ENCODE measurements at regions not wholly inside any gene's neighbourhood (a gene's known extent, or its start where the extent isn't known, plus 50 kb on each side); places are given as distances from the start of the nearest gene placed in this dataset.

- H4K5ac ChIP-seq (ENCODE audit: insufficient read length, low read depth, low read length), result no peak overlapping the region
- no peak overlapping the region for H3K9ac ChIP-seq (ENCODE audit: extremely low read depth, insufficient read length, low read length)
- H3K36me3 Mint-ChIP-seq (ENCODE audit: insufficient read depth in 1 of 3, low read depth in 3 of 3), result peaks cover 3 to 6% (median 6%) of the 10 kb centered on the region in 3 experiments; a peak in 3 of 7 replicates
- no peak overlapping the region for H2BK15ac ChIP-seq (ENCODE audit: low read depth, low read length)
- no peak overlapping the region for H3K27ac ChIP-seq (ENCODE audit: insufficient read length, low read depth, low read length)
- H2BK20ac ChIP-seq (ENCODE audit: low read depth, low read length, poor library complexity, severe bottlenecking), result no peak overlapping the region
- H3K27ac Mint-ChIP-seq, result no peak overlapping the region
- no peak overlapping the region for H2AFZ ChIP-seq (ENCODE audit: low read length)
- H3K27me3 ChIP-seq (ENCODE audit: insufficient read depth, low read length), result no peaks in the 10 kb centered on the region
- no peak for TF ChIP-seq CTCF (conservative IDR thresholded peaks at IDR 0.05)
- peaks cover 10% of the 10 kb centered on the region for H3K9me3 ChIP-seq (ENCODE audit: control insufficient read depth, low read depth, low read length)
- H2BK12ac ChIP-seq (ENCODE audit: insufficient read length, low read depth, low read length), result no peak overlapping the region
- no peak overlapping the region for H2BK5ac ChIP-seq (ENCODE audit: insufficient read length, low read length)
- H4K20me1 ChIP-seq (ENCODE audit: control insufficient read depth, insufficient read depth, insufficient read length), result no peaks in the 10 kb centered on the region
- peaks cover 13 to 14% of the 10 kb centered on the region in 2 experiments for H3K9me3 Mint-ChIP-seq
- WGBS (ENCODE audit: extremely low coverage, insufficient read length, low lambda C conversion rate), result no CpG with 5 or more reads among the region's 4 CpGs
- peaks cover 63% of the 10 kb centered on the region for H3K27me3 Mint-ChIP-seq (ENCODE audit: low read depth)
- no peak overlapping the region for H3K23ac ChIP-seq (ENCODE audit: insufficient read length, low read depth, low read length)
- no peak overlapping the region for H3K4me2 ChIP-seq (ENCODE audit: insufficient read depth, insufficient read length, low read length)
- H3K79me1 ChIP-seq (ENCODE audit: insufficient read depth, low read depth, low read length, poor library complexity, severe bottlenecking), result no peaks in the 10 kb centered on the region
- H2AK5ac ChIP-seq (ENCODE audit: insufficient read length, low read length), result no peak overlapping the region
- H3K14ac ChIP-seq (ENCODE audit: insufficient read depth, low read length), result no peak overlapping the region
- no peak overlapping the region for H3K56ac ChIP-seq (ENCODE audit: insufficient read length, low read depth, low read length)
- no peak overlapping the region for H4K8ac ChIP-seq (replicated peaks; ENCODE audit: insufficient read length, low read depth, low read length)
- no peak overlapping the region for H3K18ac ChIP-seq (ENCODE audit: insufficient read length, low read depth, low read length)
- H3K4me1 Mint-ChIP-seq, result peaks cover 15 to 17% of the 10 kb centered on the region in 2 experiments
- H3T11ph ChIP-seq (ENCODE audit: low read length), result no peak overlapping the region
- H3K23me2 ChIP-seq (ENCODE audit: insufficient read length, low read depth, low read length, poor library complexity, severe bottlenecking), result no peaks in the 10 kb centered on the region
- H2BK120ac ChIP-seq (ENCODE audit: low read depth, low read length, poor library complexity, severe bottlenecking), result no peak overlapping the region
- H3K4ac ChIP-seq (ENCODE audit: low read depth, low read length), result no peak overlapping the region
- H3K4me1 ChIP-seq (ENCODE audit: insufficient read depth, low read length), result no peaks in the 10 kb centered on the region
- no peak overlapping the region for H3K4me3 Mint-ChIP-seq
- no peak for DNase-seq
- H3K79me2 ChIP-seq (ENCODE audit: insufficient read depth, low read length), result no peaks in the 10 kb centered on the region
- H4K91ac ChIP-seq (ENCODE audit: insufficient read length, low read depth, low read length), result no peak overlapping the region
Measured at GRCh38 chr19:30923621-30924020, 425.6 kb downstream of the TSHZ3 start.

All from H9 (cell line).